Mesothelial cell of epicardium (in vitro differentiated cells): ENCODE measurements at regions not wholly inside any gene's neighbourhood (a gene's known extent, or its start where the extent isn't known, plus 50 kb on each side); places are given as distances from the start of the nearest gene placed in this dataset.

Experiments
- DNase-seq, 2 experiments: peaks; one replicate each; pipeline ENCODE4 v3.0.0; 2021; ENCODE audit warnings: low spot score in 2 of 2; ENCODE audit not compliant: unreplicated experiment in 2 of 2
- H3K27ac Mint-ChIP-seq: 2 replicates; pipeline ENCODE4 v1.8.0; 2021; ENCODE audit warnings: mixed read lengths
- H3K27me3 Mint-ChIP-seq: 2 replicates; pipeline ENCODE4 v1.8.0; 2021; ENCODE audit warnings: low read depth, mixed read lengths
- H3K36me3 Mint-ChIP-seq: 2 replicates; pipeline ENCODE4 v1.8.0; 2021; ENCODE audit warnings: mixed read lengths
- H3K4me1 Mint-ChIP-seq: 2 replicates; pipeline ENCODE4 v1.8.0; 2021; ENCODE audit warnings: mixed read lengths
- H3K4me3 Mint-ChIP-seq: 2 replicates; pipeline ENCODE4 v1.8.0; 2021; ENCODE audit warnings: mild to moderate bottlenecking, moderate library complexity, mixed read lengths
- H3K9me3 Mint-ChIP-seq: 2 replicates; pipeline ENCODE4 v1.8.0; 2021; ENCODE audit warnings: mixed read lengths
- TF ChIP-seq, protein P1 (sequence below): fragments of 200-600 bp; sonication (generic); IDR thresholded peaks from one replicate; pipeline ENCODE4 v1.5.0; 2021; ENCODE audit warnings: antibody characterized with exemption; ENCODE audit not compliant: unreplicated experiment

DNA sequence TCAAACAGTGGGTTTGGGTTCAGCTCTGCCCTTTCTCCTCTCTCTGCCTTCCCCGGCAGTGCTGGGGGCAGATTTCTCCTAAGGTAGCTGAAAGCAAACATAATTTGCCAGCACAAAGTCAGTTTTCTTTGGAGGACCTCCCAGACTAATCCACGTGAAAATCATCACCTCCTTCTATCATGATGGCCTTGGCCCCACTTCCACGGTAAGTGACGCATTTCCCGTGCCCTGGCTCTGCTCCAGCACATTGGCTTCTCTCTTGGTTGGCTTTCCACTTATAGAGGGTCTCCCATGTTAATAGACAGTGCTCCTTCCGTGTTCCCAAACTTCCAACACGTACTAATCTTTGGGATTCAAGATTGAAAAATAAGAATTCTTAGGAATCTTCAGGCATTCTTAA is 74.1 kb upstream of the TRIO start:
- Mint-ChIP-seq H3K36me3 (no peaks in the 10 kb centered on the region), H3K27ac (no peak overlapping the region), H3K4me3 (no peak overlapping the region), H3K4me1 (no peaks in the 10 kb centered on the region), H3K27me3 (no peaks in the 10 kb centered on the region), H3K9me3 (peaks cover 4% of the 10 kb centered on the region)
- TF ChIP-seq, protein P1, sequence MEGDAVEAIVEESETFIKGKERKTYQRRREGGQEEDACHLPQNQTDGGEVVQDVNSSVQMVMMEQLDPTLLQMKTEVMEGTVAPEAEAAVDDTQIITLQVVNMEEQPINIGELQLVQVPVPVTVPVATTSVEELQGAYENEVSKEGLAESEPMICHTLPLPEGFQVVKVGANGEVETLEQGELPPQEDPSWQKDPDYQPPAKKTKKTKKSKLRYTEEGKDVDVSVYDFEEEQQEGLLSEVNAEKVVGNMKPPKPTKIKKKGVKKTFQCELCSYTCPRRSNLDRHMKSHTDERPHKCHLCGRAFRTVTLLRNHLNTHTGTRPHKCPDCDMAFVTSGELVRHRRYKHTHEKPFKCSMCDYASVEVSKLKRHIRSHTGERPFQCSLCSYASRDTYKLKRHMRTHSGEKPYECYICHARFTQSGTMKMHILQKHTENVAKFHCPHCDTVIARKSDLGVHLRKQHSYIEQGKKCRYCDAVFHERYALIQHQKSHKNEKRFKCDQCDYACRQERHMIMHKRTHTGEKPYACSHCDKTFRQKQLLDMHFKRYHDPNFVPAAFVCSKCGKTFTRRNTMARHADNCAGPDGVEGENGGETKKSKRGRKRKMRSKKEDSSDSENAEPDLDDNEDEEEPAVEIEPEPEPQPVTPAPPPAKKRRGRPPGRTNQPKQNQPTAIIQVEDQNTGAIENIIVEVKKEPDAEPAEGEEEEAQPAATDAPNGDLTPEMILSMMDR, result no peak
- DNase-seq, result no peak

DNA sequence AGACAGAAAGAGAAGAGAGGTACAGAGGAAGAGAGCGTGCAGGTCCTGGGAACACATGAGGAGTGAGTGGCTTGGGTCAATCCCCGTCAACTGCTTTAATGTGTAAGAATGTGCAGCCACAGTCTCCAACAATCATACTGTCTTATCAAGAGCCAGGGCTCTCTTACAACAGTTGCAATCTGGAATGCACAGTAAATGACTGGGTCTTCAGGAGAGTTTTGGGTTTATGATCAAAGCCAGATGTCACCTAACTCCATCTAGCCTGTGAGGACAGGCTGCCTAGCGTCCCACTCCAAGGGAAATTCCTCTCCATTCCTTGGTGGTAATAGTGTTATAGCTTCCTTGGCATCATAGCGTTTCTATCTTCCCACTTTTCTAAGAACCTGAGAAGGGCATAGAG is 75.0 kb upstream of the TRIO start:
- H3K27ac Mint-ChIP-seq, result no peak overlapping the region
- no peaks in the 10 kb centered on the region for H3K36me3 Mint-ChIP-seq
- no peak for DNase-seq
- H3K4me1 Mint-ChIP-seq, result no peaks in the 10 kb centered on the region
- TF ChIP-seq, protein P1, result no peak
- H3K9me3 Mint-ChIP-seq, result peaks cover 4% of the 10 kb centered on the region
- no peak overlapping the region for H3K4me3 Mint-ChIP-seq
- H3K27me3 Mint-ChIP-seq, result no peaks in the 10 kb centered on the region

DNA sequence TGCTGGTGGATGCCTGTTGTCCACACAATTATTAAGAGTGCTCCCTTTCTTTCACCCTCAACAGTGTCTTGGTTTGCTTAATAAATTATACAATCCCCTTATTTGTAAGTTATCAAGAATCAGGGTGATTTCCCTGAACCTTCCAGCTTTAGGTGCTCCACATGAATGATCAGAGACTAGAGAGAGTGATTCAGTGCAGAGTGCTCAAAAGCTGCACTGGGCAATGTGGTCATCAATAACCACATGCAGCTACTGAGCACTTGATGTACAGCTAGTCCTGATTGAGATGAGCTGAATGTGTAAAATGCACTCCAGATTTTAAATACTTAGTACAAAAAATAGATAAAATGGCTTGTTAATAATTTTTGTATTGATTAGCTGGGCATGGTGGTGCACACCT is 76.8 kb upstream of the TRIO start:
- Mint-ChIP-seq H3K36me3 (no peaks in the 10 kb centered on the region), H3K4me3 (no peak overlapping the region), H3K27ac (no peak overlapping the region), H3K27me3 (no peaks in the 10 kb centered on the region), H3K9me3 (no peaks in the 10 kb centered on the region), H3K4me1 (no peaks in the 10 kb centered on the region)
- DNase-seq, result no peak
- TF ChIP-seq, protein P1, result no peak

DNA sequence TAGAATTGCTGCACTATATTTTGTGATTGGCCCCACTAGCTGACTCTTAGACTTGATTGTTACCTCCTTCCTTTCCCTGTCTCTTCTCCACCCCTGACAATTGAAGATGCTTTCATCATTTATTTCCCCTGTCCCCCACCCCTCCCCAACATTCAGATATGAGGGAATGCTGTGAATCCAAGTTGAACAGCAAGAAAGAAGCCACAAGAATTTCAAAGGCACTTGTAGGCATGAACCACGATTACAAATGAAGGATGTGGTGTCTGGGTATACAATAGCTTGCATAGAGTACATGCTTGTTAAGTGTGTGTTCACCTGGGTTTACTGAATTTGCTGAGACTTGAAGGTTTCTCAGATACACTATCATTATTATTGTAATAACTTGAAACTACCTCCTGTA is 78.3 kb upstream of the TRIO start:
- DNase-seq, result no peak
- Mint-ChIP-seq H3K4me3 (no peak overlapping the region), H3K27ac (no peak overlapping the region), H3K4me1 (no peaks in the 10 kb centered on the region), H3K36me3 (no peaks in the 10 kb centered on the region), H3K27me3 (no peaks in the 10 kb centered on the region), H3K9me3 (peaks cover 8% of the 10 kb centered on the region)
- TF ChIP-seq, protein P1, result no peak

DNA sequence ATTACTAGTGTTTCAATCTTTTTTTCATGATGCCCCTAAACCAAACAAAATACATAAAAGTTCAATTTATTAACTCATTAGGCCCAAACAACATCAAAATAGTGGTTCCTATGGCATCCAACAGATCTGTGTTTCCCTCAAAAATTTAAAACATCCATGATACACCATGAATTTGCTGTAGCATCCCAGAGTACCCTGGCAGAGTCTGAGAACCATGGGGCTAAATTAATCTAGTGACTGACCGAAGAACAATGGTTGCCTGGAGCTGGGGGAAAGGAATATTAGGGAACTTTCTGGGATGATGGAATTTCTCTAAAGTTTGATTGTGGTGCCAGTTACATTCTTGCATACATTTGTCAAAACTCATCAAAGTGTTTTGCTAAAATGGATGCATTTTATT is 79.5 kb upstream of the TRIO start:
- no peaks in the 10 kb centered on the region for H3K27me3 Mint-ChIP-seq
- H3K27ac Mint-ChIP-seq, result no peak overlapping the region

More for the DNA sequence above, 79.5 kb upstream of the TRIO start:
- TF ChIP-seq, protein P1, result no peak
- H3K4me3 Mint-ChIP-seq, result no peak overlapping the region
- no peaks in the 10 kb centered on the region for H3K36me3 Mint-ChIP-seq
- no peaks in the 10 kb centered on the region for H3K4me1 Mint-ChIP-seq
- peaks cover 8% of the 10 kb centered on the region for H3K9me3 Mint-ChIP-seq
- no peak for DNase-seq
